Trophoblast cell (in vitro differentiated cells and primary cell): ENCODE measurements at regions not wholly inside any gene's neighbourhood (a gene's known extent, or its start where the extent isn't known, plus 50 kb on each side); places are given as distances from the start of the nearest gene placed in this dataset.

Experiments used
- DNase-seq, 2 donors: peaks; one replicate each; pipeline ENCODE4 v3.0.0-alpha.2; 2016
- H2AFZ ChIP-seq: 2 replicates; pipeline ENCODE4 v1.6.1; 2013; ENCODE audit warnings: low read length, moderate library complexity, mild to moderate bottlenecking; ENCODE audit not compliant: insufficient read depth, poor library complexity
- H2AK5ac ChIP-seq: 2 replicates; pipeline ENCODE4 v1.6.1; 2013; ENCODE audit warnings: mild to moderate bottlenecking, low read length
- H2BK120ac ChIP-seq: 2 replicates; pipeline ENCODE4 v1.6.1; 2013; ENCODE audit warnings: low read length, mild to moderate bottlenecking, moderate library complexity; ENCODE audit not compliant: insufficient read depth, poor library complexity
- H2BK12ac ChIP-seq: 2 replicates; pipeline ENCODE4 v1.6.1; 2013; ENCODE audit warnings: mild to moderate bottlenecking, low read length, moderate library complexity
- H2BK5ac ChIP-seq: 2 replicates; pipeline ENCODE4 v1.6.1; 2013; ENCODE audit warnings: low read length, low read depth, moderate library complexity, mild to moderate bottlenecking; ENCODE audit not compliant: poor library complexity
- H3K14ac ChIP-seq: 2 replicates; pipeline ENCODE4 v1.6.1; 2013; ENCODE audit warnings: mild to moderate bottlenecking, low read length
- H3K18ac ChIP-seq: 2 replicates; pipeline ENCODE4 v1.6.1; 2013; ENCODE audit warnings: mild to moderate bottlenecking, low read length
- H3K23ac ChIP-seq: 2 replicates; pipeline ENCODE4 v1.6.1; 2013; ENCODE audit warnings: low read length
- H3K27ac ChIP-seq: 2 replicates; pipeline ENCODE4 v1.5.1; 2013; ENCODE audit warnings: low read depth, mild to moderate bottlenecking, inconsistent platforms, low read length, moderate library complexity
- H3K27me3 ChIP-seq: 2 replicates; pipeline ENCODE4 v1.6.1; 2013; ENCODE audit warnings: inconsistent platforms, mild to moderate bottlenecking, low read length, moderate library complexity; ENCODE audit not compliant: insufficient read depth
- H3K36me3 ChIP-seq, 2 experiments: 1 replicate in 1 of 2; 2 replicates in 1 of 2; pipeline ENCODE4 v1.6.1; 2013; ENCODE audit warnings: low read length in 2 of 2, mild to moderate bottlenecking in 2 of 2, moderate library complexity in 1 of 2; ENCODE audit not compliant: insufficient read depth in 2 of 2, control insufficient read depth in 1 of 2
- H3K4ac ChIP-seq: 2 replicates; pipeline ENCODE4 v1.6.1; 2013; ENCODE audit warnings: low read depth, mild to moderate bottlenecking, low read length, moderate library complexity
- H3K4me1 ChIP-seq, 2 experiments: 1 replicate in 1 of 2; 2 replicates in 1 of 2; pipeline ENCODE4 v1.6.1; 2013; ENCODE audit warnings: low read length in 2 of 2, mild to moderate bottlenecking in 2 of 2, moderate library complexity in 1 of 2; ENCODE audit not compliant: insufficient read depth in 2 of 2, control insufficient read depth in 1 of 2
- H3K4me2 ChIP-seq: 2 replicates; pipeline ENCODE4 v1.6.1; 2013; ENCODE audit warnings: inconsistent platforms, mild to moderate bottlenecking, low read length, moderate library complexity
- H3K4me3 ChIP-seq: 2 replicates; pipeline ENCODE4 v1.5.1; 2013; ENCODE audit warnings: mild to moderate bottlenecking, low read depth, low read length, inconsistent platforms
- H3K79me1 ChIP-seq: one replicate; pipeline ENCODE4 v1.6.1; 2013; ENCODE audit warnings: low read length
- H3K79me2 ChIP-seq: 2 replicates; pipeline ENCODE4 v1.6.1; 2013; ENCODE audit warnings: low read length, mild to moderate bottlenecking; ENCODE audit not compliant: control insufficient read depth, insufficient read depth, poor library complexity
- H3K9ac ChIP-seq: 2 replicates; pipeline ENCODE4 v1.6.1; 2013; ENCODE audit warnings: mild to moderate bottlenecking, low read length
- H3K9me3 ChIP-seq: 2 replicates; pipeline ENCODE4 v1.6.1; 2013; ENCODE audit warnings: low read depth, mild to moderate bottlenecking, control low read depth, inconsistent platforms, low read length; ENCODE audit not compliant: insufficient read depth
- H4K12ac ChIP-seq: 2 replicates; pipeline ENCODE4 v1.6.1; 2013; ENCODE audit warnings: low read depth, mild to moderate bottlenecking, low read length, moderate library complexity
- H4K8ac ChIP-seq: 2 replicates; pipeline ENCODE4 v1.6.1; 2013; ENCODE audit warnings: low read depth, mild to moderate bottlenecking, low read length, moderate library complexity
- H4K91ac ChIP-seq: one replicate; pipeline ENCODE4 v1.6.1; 2013; ENCODE audit warnings: low read depth, mild to moderate bottlenecking, low read length, moderate library complexity
- WGBS: extraction: QIAGEN DNeasy Blood & Tissue Kit; methylation state at CpG from one replicate; pipeline ENCODE4 v1.1.7; 2013; ENCODE audit warnings: missing lambda C conversion rate; ENCODE audit not compliant: insufficient read length, insufficient coverage; ENCODE audit errors: extremely low coverage; 5-methylcytosine and 5-hydroxymethylcytosine counted together

DNA sequence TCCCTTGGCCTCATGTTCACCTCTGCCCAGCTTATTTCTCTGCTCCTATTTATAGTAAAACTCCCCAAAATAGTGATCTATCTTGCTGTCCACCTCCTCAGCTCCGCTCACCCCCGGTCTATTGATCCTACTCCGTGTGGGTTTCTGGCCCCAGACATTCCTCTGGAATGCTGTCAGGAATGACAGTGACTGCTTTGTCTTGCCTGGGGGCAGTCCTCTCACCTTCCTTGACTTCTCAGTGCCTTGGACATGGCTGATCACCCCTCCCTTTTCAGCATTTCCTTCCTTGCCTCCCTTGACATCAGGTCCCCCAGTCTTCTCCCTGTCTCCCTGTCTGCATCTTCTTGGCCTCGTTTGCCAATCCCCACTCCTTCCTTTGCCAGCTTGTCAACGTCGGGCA is 108.1 kb upstream of the BACE2 start:
- H2BK5ac ChIP-seq: no peak overlapping the region
- no peak overlapping the region for H4K12ac ChIP-seq
- no peaks in the 10 kb centered on the region for H3K36me3 ChIP-seq
- H3K4me2 ChIP-seq: no peak overlapping the region
- H3K27me3 ChIP-seq: no peaks in the 10 kb centered on the region
- no peak overlapping the region for H2BK120ac ChIP-seq
- H2BK12ac ChIP-seq: no peak overlapping the region
- no peak overlapping the region for H4K91ac ChIP-seq
- peaks cover 5% of the 10 kb centered on the region for H3K9me3 ChIP-seq
- no peak overlapping the region for H3K4me3 ChIP-seq
- H3K9ac ChIP-seq: no peak overlapping the region
- peaks cover 2% of the 10 kb centered on the region for H3K79me1 ChIP-seq
- no peak overlapping the region for H3K18ac ChIP-seq
- H3K14ac ChIP-seq: no peak overlapping the region
- no peak overlapping the region for H3K23ac ChIP-seq
- WGBS: no CpG with 5 or more reads among the region's 6 CpGs
- no peak overlapping the region for H3K4ac ChIP-seq
- no peak overlapping the region for H2AK5ac ChIP-seq
- peaks cover 8 to 9% of the 10 kb centered on the region in 2 experiments for H3K4me1 ChIP-seq
- no peak overlapping the region for H4K8ac ChIP-seq
- H3K27ac ChIP-seq: no peak overlapping the region
- H2AFZ ChIP-seq: no peak overlapping the region
- DNase-seq: peak; percentile 59 to 78
- no peaks in the 10 kb centered on the region for H3K79me2 ChIP-seq

DNA sequence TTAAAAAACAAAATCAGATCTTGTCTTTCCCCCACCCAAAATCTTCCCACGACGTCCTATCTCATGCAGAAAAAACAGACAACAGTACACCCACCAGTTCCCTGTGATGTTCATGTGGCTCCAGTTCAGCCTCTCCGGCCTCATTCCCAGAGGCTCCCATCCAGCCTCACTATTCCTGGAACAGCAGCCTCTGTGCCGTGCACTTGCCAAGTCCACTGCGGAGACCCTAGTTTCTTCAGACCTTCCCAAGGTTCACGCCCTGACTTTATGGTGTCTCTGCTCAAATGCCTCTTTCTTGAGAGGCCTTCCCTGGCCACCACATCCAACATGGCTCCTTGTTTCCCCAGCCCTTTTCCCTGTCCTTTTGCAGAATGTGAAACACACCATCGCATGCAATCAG is 106.3 kb upstream of the BACE2 start:
- no peak overlapping the region for H3K23ac ChIP-seq
- no peaks in the 10 kb centered on the region for H3K27me3 ChIP-seq
- H4K91ac ChIP-seq: no peak overlapping the region
- no peak for DNase-seq
- H3K27ac ChIP-seq: no peak overlapping the region
- H2AFZ ChIP-seq: no peak overlapping the region
- peaks cover 8 to 9% of the 10 kb centered on the region in 2 experiments for H3K4me1 ChIP-seq
- 100% methylated on average over 2 of the region's 7 CpGs for WGBS
- no peaks in the 10 kb centered on the region for H3K79me2 ChIP-seq
- H3K9me3 ChIP-seq: peaks cover 5% of the 10 kb centered on the region
- no peak overlapping the region for H2BK5ac ChIP-seq
- no peak overlapping the region for H4K12ac ChIP-seq
- H3K18ac ChIP-seq: no peak overlapping the region
- H3K4ac ChIP-seq: no peak overlapping the region
- H3K79me1 ChIP-seq: peaks cover 2% of the 10 kb centered on the region
- H2AK5ac ChIP-seq: no peak overlapping the region
- no peak overlapping the region for H4K8ac ChIP-seq
- no peak overlapping the region for H3K9ac ChIP-seq
- no peaks in the 10 kb centered on the region for H3K36me3 ChIP-seq
- H3K4me2 ChIP-seq: no peak overlapping the region
- H2BK120ac ChIP-seq: no peak overlapping the region
- no peak overlapping the region for H2BK12ac ChIP-seq
- H3K14ac ChIP-seq: no peak overlapping the region
- H3K4me3 ChIP-seq: no peak overlapping the region

DNA sequence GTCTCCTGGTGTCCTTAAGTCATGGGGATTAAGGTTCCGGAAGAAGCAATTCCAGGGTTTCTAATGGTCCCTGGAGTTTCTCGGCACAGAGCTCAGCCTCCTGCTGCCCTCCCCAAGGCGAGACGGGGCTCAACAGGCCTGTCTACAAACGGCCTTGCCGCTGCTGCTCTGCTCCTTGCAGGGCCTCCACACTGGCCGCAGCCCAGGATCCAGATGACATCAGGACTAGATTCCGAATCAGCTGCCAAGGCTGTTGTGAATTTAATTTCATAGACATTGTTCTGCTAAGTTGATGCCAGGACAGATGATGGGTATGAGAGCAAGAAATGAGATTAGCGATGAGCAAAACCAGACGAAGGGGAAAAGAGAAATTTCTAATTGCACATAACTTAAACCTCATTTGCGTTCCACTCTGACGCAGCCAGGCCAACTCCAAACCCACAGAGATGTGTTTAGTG is 103.6 kb upstream of the BACE2 start:
- Histone ChIP-seq H3K9ac (no peak overlapping the region), H3K4ac (no peak overlapping the region), H4K91ac (no peak overlapping the region), H2AFZ (no peak overlapping the region), H2BK120ac (no peak overlapping the region), H2BK12ac (no peak overlapping the region), H4K8ac (no peak overlapping the region), H3K4me3 (no peak overlapping the region), H3K23ac (no peak overlapping the region), H3K18ac (no peak overlapping the region), H3K79me1 (peaks cover 2% of the 10 kb centered on the region), H3K27me3 (no peaks in the 10 kb centered on the region), H4K12ac (no peak overlapping the region), H3K27ac (no peak overlapping the region), H3K36me3 (no peaks in the 10 kb centered on the region), H3K79me2 (no peaks in the 10 kb centered on the region), H2BK5ac (no peak overlapping the region), H3K4me2 (no peak overlapping the region), H3K9me3 (peaks cover 5% of the 10 kb centered on the region), H3K14ac (no peak overlapping the region), H3K4me1 (peaks cover 8% of the 10 kb centered on the region in 2 experiments), H2AK5ac (no peak overlapping the region)
- WGBS: no CpG with 5 or more reads among the region's 12 CpGs
- no peak for DNase-seq

DNA sequence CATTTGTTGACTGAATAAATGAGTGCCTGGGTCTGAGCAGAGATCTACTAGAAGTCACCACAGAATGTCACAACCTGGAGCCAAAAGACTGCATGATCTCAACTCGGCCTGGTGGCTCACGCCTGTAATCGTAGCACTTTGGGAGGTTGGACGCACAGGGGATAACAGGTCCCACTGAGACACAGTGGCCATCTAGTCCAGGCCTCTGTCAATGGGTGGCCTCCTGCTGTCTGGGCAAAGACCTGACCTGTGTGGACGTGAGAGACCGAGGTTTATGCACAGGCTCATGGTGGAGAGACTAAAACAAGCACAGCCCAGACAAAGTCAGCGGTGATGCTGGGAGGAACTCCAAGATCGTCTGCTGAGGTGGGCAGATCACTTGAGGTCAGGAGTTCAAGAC is 103.0 kb upstream of the BACE2 start:
- no peak overlapping the region for H3K4me3 ChIP-seq
- no peaks in the 10 kb centered on the region for H3K79me2 ChIP-seq
- no peak overlapping the region for H4K12ac ChIP-seq
- H3K36me3 ChIP-seq: no peaks in the 10 kb centered on the region
- no peak overlapping the region for H2AK5ac ChIP-seq
- H2AFZ ChIP-seq: no peak overlapping the region
- H3K23ac ChIP-seq: no peak overlapping the region
- H3K18ac ChIP-seq: no peak overlapping the region
- H3K79me1 ChIP-seq: no peaks in the 10 kb centered on the region
- H2BK12ac ChIP-seq: no peak overlapping the region
- H3K27me3 ChIP-seq: no peaks in the 10 kb centered on the region
- H3K9ac ChIP-seq: no peak overlapping the region
- peaks cover 2 to 3% of the 10 kb centered on the region in 2 experiments for H3K4me1 ChIP-seq
- DNase-seq: no peak
- no peak overlapping the region for H3K14ac ChIP-seq
- no peak overlapping the region for H3K4me2 ChIP-seq
- peaks cover 5% of the 10 kb centered on the region for H3K9me3 ChIP-seq
- no peak overlapping the region for H4K8ac ChIP-seq
- no peak overlapping the region for H2BK5ac ChIP-seq
- H4K91ac ChIP-seq: no peak overlapping the region
- H3K4ac ChIP-seq: no peak overlapping the region
- no peak overlapping the region for H3K27ac ChIP-seq
- WGBS: no CpG with 5 or more reads among the region's 8 CpGs
- no peak overlapping the region for H2BK120ac ChIP-seq
